ENCODE measurements at regions not wholly inside any gene's neighbourhood (a gene's known extent, or its start where the extent isn't known, plus 50 kb on each side); places are given as distances from the start of the nearest gene placed in this dataset.

- TF ChIP-seq CTCF (IDR thresholded peaks at IDR 0.05; ENCODE audit: insufficient read depth, low read length), result no peak
- TF ChIP-seq POLR2AphosphoS5 (IDR thresholded peaks at IDR 0.05; ENCODE audit: low read depth), result no peak
Observed at GRCh38 chr22:17318817-17319216, 50.4 kb upstream of the CECR2 start.

Measured in HL-60 (cell line).